Stimulated activated naive B cell treated with anti-CD40 and anti-IgM and Interleukin-4, amounts not matched to agents 10 μg/mL and 1 μg/mL and 100 μg/mL, for 72 hours (primary cell): ENCODE measurements at regions not wholly inside any gene's neighbourhood (a gene's known extent, or its start where the extent isn't known, plus 50 kb on each side); places are given as distances from the start of the nearest gene placed in this dataset.

ENCODE experiments used
- ATAC-seq, 2 donors: fragments of 150-1000 bp; cut with Tn5 transposase; replicated peaks; 2 replicates each; pipeline ENCODE4 v1.10.0; 2021; ENCODE audit warnings: moderate library complexity in 1 of 2
- DNase-seq: peaks from one replicate; pipeline ENCODE4 v3.0.0; 2021
- H3K27ac Mint-ChIP-seq: one replicate; pipeline ENCODE4 v1.8.0; 2022; ENCODE audit warnings: mild to moderate bottlenecking, mixed read lengths
- H3K27me3 Mint-ChIP-seq, 2 donors: one replicate each; pipeline ENCODE4 v1.8.0; 2022; ENCODE audit warnings: mixed read lengths in 2 of 2
- H3K36me3 Mint-ChIP-seq, 2 donors: one replicate each; pipeline ENCODE4 v1.8.0; 2022; ENCODE audit warnings: mixed read lengths in 2 of 2, mild to moderate bottlenecking in 1 of 2
- H3K4me1 Mint-ChIP-seq, 2 donors: one replicate each; pipeline ENCODE4 v1.8.0; 2022; ENCODE audit warnings: mixed read lengths in 2 of 2, mild to moderate bottlenecking in 1 of 2
- H3K4me3 Mint-ChIP-seq, 2 donors: one replicate each; pipeline ENCODE4 v1.8.0; 2022; ENCODE audit warnings: mild to moderate bottlenecking in 2 of 2, mixed read lengths in 2 of 2, moderate library complexity in 1 of 2
- H3K9me3 Mint-ChIP-seq, 2 donors: one replicate each; pipeline ENCODE4 v1.8.0; 2022; ENCODE audit warnings: mixed read lengths in 2 of 2, mild to moderate bottlenecking in 1 of 2

- ATAC-seq (no peak), DNase-seq (no peak)
- H3K9me3 Mint-ChIP-seq = peaks cover 0 to 2% of the 10 kb centered on the region in 2 donors
- H3K27me3 Mint-ChIP-seq = no peaks in the 10 kb centered on the region
- no peak overlapping the region for H3K4me3 Mint-ChIP-seq
- H3K36me3 Mint-ChIP-seq = no peaks in the 10 kb centered on the region
- H3K27ac Mint-ChIP-seq = no peak overlapping the region
- H3K4me1 Mint-ChIP-seq = no peaks in the 10 kb centered on the region
Observed at GRCh38 chr9:26053954-26054353, 375.7 kb upstream of the TUSC1 start.

- no peak overlapping the region for H3K27ac Mint-ChIP-seq
- no peaks in the 10 kb centered on the region for H3K27me3 Mint-ChIP-seq
- H3K4me3 Mint-ChIP-seq = no peak overlapping the region
- H3K36me3 Mint-ChIP-seq = no peaks in the 10 kb centered on the region
- H3K4me1 Mint-ChIP-seq = no peaks in the 10 kb centered on the region
- DNase-seq (no peak), ATAC-seq (no peak)
- H3K9me3 Mint-ChIP-seq = peaks cover 12% of the 10 kb centered on the region in 2 donors
Observed at GRCh38 chr9:26043431-26043830, 365.2 kb upstream of the TUSC1 start.

GRCh38 chr9:26034786-26035185 is 356.5 kb upstream of the TUSC1 start:
- no peaks in the 10 kb centered on the region for H3K4me1 Mint-ChIP-seq
- DNase-seq (no peak), ATAC-seq (no peak)
- H3K9me3 Mint-ChIP-seq = peaks cover 5 to 6% of the 10 kb centered on the region in 2 donors
- H3K27ac Mint-ChIP-seq = no peak overlapping the region
- no peak overlapping the region for H3K4me3 Mint-ChIP-seq
- H3K36me3 Mint-ChIP-seq = no peaks in the 10 kb centered on the region
- no peaks in the 10 kb centered on the region for H3K27me3 Mint-ChIP-seq

GRCh38 chr9:26033336-26033735 is 355.1 kb upstream of the TUSC1 start:
- Mint-ChIP-seq H3K27ac (no peak overlapping the region), H3K4me1 (no peaks in the 10 kb centered on the region), H3K4me3 (no peak overlapping the region), H3K36me3 (no peaks in the 10 kb centered on the region), H3K27me3 (no peaks in the 10 kb centered on the region), H3K9me3 (no peaks in the 10 kb centered on the region)
- ATAC-seq (no peak), DNase-seq (no peak)

GRCh38 chr9:26026423-26027100 is 348.3 kb upstream of the TUSC1 start:
- DNase-seq (no peak), ATAC-seq (no peak)
- H3K27me3 Mint-ChIP-seq = no peaks in the 10 kb centered on the region
- H3K4me1 Mint-ChIP-seq = no peaks in the 10 kb centered on the region
- H3K27ac Mint-ChIP-seq = no peak overlapping the region
- no peaks in the 10 kb centered on the region for H3K36me3 Mint-ChIP-seq
- peaks cover 0 to 4% of the 10 kb centered on the region in 2 donors for H3K9me3 Mint-ChIP-seq
- no peak overlapping the region for H3K4me3 Mint-ChIP-seq

GRCh38 chr9:26013199-26013598 is 335.0 kb upstream of the TUSC1 start:
- Mint-ChIP-seq H3K27me3 (no peaks in the 10 kb centered on the region), H3K4me3 (no peak overlapping the region), H3K36me3 (no peaks in the 10 kb centered on the region), H3K9me3 (peaks cover 0 to 15% of the 10 kb centered on the region in 2 donors), H3K4me1 (no peaks in the 10 kb centered on the region), H3K27ac (no peak overlapping the region)
- no peak for DNase-seq
- ATAC-seq = no peak

- ATAC-seq (no peak), DNase-seq (no peak)
- Mint-ChIP-seq H3K27ac (no peak overlapping the region), H3K36me3 (no peaks in the 10 kb centered on the region), H3K4me1 (no peaks in the 10 kb centered on the region), H3K9me3 (peaks cover 0 to 11% of the 10 kb centered on the region in 2 donors), H3K27me3 (no peaks in the 10 kb centered on the region), H3K4me3 (no peak overlapping the region)
Observed at GRCh38 chr9:26012797-26013196, 334.6 kb upstream of the TUSC1 start.

GRCh38 chr9:25994605-25995004 is 316.4 kb upstream of the TUSC1 start:
- Mint-ChIP-seq H3K27ac (no peak overlapping the region), H3K36me3 (no peaks in the 10 kb centered on the region), H3K9me3 (peaks cover 22 to 25% of the 10 kb centered on the region in 2 donors), H3K27me3 (no peaks in the 10 kb centered on the region), H3K4me3 (no peak overlapping the region), H3K4me1 (no peaks in the 10 kb centered on the region)
- no peak for ATAC-seq
- no peak for DNase-seq

GRCh38 chr9:25990376-25990775 is 312.1 kb upstream of the TUSC1 start:
- Mint-ChIP-seq H3K36me3 (no peaks in the 10 kb centered on the region), H3K27ac (no peak overlapping the region), H3K9me3 (peaks cover 26 to 30% of the 10 kb centered on the region in 2 donors), H3K27me3 (no peaks in the 10 kb centered on the region), H3K4me3 (no peak overlapping the region), H3K4me1 (no peaks in the 10 kb centered on the region)
- ATAC-seq (no peak), DNase-seq (no peak)

- Mint-ChIP-seq H3K4me1 (no peaks in the 10 kb centered on the region), H3K36me3 (no peaks in the 10 kb centered on the region), H3K4me3 (no peak overlapping the region), H3K27ac (no peak overlapping the region), H3K27me3 (no peaks in the 10 kb centered on the region), H3K9me3 (peaks cover 5 to 10% of the 10 kb centered on the region in 2 donors)
- no peak for DNase-seq
- no peak for ATAC-seq
Observed at GRCh38 chr9:25975667-25976066, 297.4 kb upstream of the TUSC1 start.

GRCh38 chr9:25964239-25964638 is 286.0 kb upstream of the TUSC1 start:
- Mint-ChIP-seq H3K9me3 (peaks cover 9 to 10% of the 10 kb centered on the region in 2 donors), H3K4me3 (no peak overlapping the region), H3K36me3 (no peaks in the 10 kb centered on the region), H3K27me3 (no peaks in the 10 kb centered on the region), H3K4me1 (no peaks in the 10 kb centered on the region), H3K27ac (no peak overlapping the region)
- DNase-seq = no peak
- ATAC-seq = peak; percentile 58 to 63

GRCh38 chr9:25960178-25960577 is 281.9 kb upstream of the TUSC1 start:
- DNase-seq (no peak), ATAC-seq (no peak)
- no peaks in the 10 kb centered on the region for H3K27me3 Mint-ChIP-seq

GRCh38 chr9:25954209-25954608 is 276.0 kb upstream of the TUSC1 start:
- Mint-ChIP-seq H3K27ac (no peak overlapping the region), H3K36me3 (no peaks in the 10 kb centered on the region), H3K4me3 (no peak overlapping the region), H3K9me3 (peaks cover 0 to 3% of the 10 kb centered on the region in 2 donors), H3K27me3 (no peaks in the 10 kb centered on the region), H3K4me1 (no peaks in the 10 kb centered on the region)
- DNase-seq (no peak), ATAC-seq (no peak)

More at GRCh38 chr9:25960178-25960577, 281.9 kb upstream of the TUSC1 start:
- Mint-ChIP-seq H3K4me3 (no peak overlapping the region), H3K4me1 (no peaks in the 10 kb centered on the region), H3K36me3 (no peaks in the 10 kb centered on the region), H3K9me3 (peaks cover 9 to 10% of the 10 kb centered on the region in 2 donors), H3K27ac (no peak overlapping the region)

GRCh38 chr9:25948182-25948581 is 269.9 kb upstream of the TUSC1 start:
- Mint-ChIP-seq H3K9me3 (peaks cover 5 to 13% of the 10 kb centered on the region in 2 donors), H3K4me3 (no peak overlapping the region), H3K27ac (no peak overlapping the region), H3K36me3 (no peaks in the 10 kb centered on the region), H3K4me1 (no peaks in the 10 kb centered on the region), H3K27me3 (no peaks in the 10 kb centered on the region)
- ATAC-seq (no peak), DNase-seq (no peak)

- H3K4me1 Mint-ChIP-seq = no peaks in the 10 kb centered on the region
- no peak for ATAC-seq
Observed at GRCh38 chr9:25939126-25939525, 260.9 kb upstream of the TUSC1 start.

More at GRCh38 chr9:25939126-25939525, 260.9 kb upstream of the TUSC1 start:
- H3K9me3 Mint-ChIP-seq = peaks cover 0 to 4% of the 10 kb centered on the region in 2 donors
- H3K27me3 Mint-ChIP-seq = no peaks in the 10 kb centered on the region
- no peaks in the 10 kb centered on the region for H3K36me3 Mint-ChIP-seq
- H3K4me3 Mint-ChIP-seq = no peak overlapping the region
- DNase-seq = no peak
- H3K27ac Mint-ChIP-seq = no peak overlapping the region
